22Rv1 (cell line): ENCODE measurements at regions not wholly inside any gene's neighbourhood (a gene's known extent, or its start where the extent isn't known, plus 50 kb on each side); places are given as distances from the start of the nearest gene placed in this dataset.
"Not testable (repeated sequence)": the region's sequence is repeated elsewhere in the genome, so short reads cannot be mapped to it uniquely, and the experiment has no call there.

Experiments used
- ZFX ChIP-seq: fragments of 450-650 bp; IDR thresholded peaks from 2 replicates; pipeline ENCODE4 v1.6.1; 2017; ENCODE audit warnings: antibody characterized with exemption, borderline replicate concordance
- TF ChIP-seq, protein P1 (sequence below): fragments of 450-650 bp; IDR thresholded peaks from 2 replicates; pipeline ENCODE4 v1.5.1; 2017; ENCODE audit warnings: mild to moderate bottlenecking

- TF ChIP-seq, protein P1, sequence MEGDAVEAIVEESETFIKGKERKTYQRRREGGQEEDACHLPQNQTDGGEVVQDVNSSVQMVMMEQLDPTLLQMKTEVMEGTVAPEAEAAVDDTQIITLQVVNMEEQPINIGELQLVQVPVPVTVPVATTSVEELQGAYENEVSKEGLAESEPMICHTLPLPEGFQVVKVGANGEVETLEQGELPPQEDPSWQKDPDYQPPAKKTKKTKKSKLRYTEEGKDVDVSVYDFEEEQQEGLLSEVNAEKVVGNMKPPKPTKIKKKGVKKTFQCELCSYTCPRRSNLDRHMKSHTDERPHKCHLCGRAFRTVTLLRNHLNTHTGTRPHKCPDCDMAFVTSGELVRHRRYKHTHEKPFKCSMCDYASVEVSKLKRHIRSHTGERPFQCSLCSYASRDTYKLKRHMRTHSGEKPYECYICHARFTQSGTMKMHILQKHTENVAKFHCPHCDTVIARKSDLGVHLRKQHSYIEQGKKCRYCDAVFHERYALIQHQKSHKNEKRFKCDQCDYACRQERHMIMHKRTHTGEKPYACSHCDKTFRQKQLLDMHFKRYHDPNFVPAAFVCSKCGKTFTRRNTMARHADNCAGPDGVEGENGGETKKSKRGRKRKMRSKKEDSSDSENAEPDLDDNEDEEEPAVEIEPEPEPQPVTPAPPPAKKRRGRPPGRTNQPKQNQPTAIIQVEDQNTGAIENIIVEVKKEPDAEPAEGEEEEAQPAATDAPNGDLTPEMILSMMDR = not testable (repeated sequence)
- TF ChIP-seq ZFX = not testable (repeated sequence)
These were observed 484.7 kb upstream of the ZNF337 start for GRCh38 chr20:26181364-26181763.
